ENCODE measurements at regions not wholly inside any gene's neighbourhood (a gene's known extent, or its start where the extent isn't known, plus 50 kb on each side); places are given as distances from the start of the nearest gene placed in this dataset.

- DNase-seq (ENCODE audit: low read depth) = no peak
Measured at GRCh38 chr2:128982670-128983069, 664.0 kb upstream of the HS6ST1 start.

- DNase-seq (ENCODE audit: low read depth) = no peak
Measured at GRCh38 chr2:128983094-128983493, 664.4 kb upstream of the HS6ST1 start.

GRCh38 chr2:128984081-128984480 is 665.4 kb upstream of the HS6ST1 start:
- no peak for DNase-seq (ENCODE audit: low read depth)

GRCh38 chr2:128984855-128985254 is 666.2 kb upstream of the HS6ST1 start:
- no peak for DNase-seq (ENCODE audit: low read depth)

GRCh38 chr2:128986026-128986715 is 667.5 kb upstream of the HS6ST1 start:
- no peak for DNase-seq (ENCODE audit: low read depth)

- DNase-seq (ENCODE audit: low read depth) = no peak
Measured at GRCh38 chr2:128986867-128987268, 668.2 kb upstream of the HS6ST1 start.

- DNase-seq (ENCODE audit: low read depth) = no peak
Measured at GRCh38 chr2:128988326-128988725, 669.7 kb upstream of the HS6ST1 start.

- no peak for DNase-seq (ENCODE audit: low read depth)
Measured at GRCh38 chr2:128988967-128989366, 670.3 kb upstream of the HS6ST1 start.

GRCh38 chr2:128995086-128995485 is 676.4 kb upstream of the HS6ST1 start:
- no peak for DNase-seq (ENCODE audit: low read depth)

GRCh38 chr2:128996078-128996477 is 677.4 kb upstream of the HS6ST1 start:
- no peak for DNase-seq (ENCODE audit: low read depth)

- no peak for DNase-seq (ENCODE audit: low read depth)
Measured at GRCh38 chr2:128997166-128997866, 678.6 kb upstream of the HS6ST1 start.

GRCh38 chr2:129001926-129002325 is 683.3 kb upstream of the HS6ST1 start:
- DNase-seq (ENCODE audit: low read depth) = no peak

- DNase-seq (ENCODE audit: low read depth) = no peak
Measured at GRCh38 chr2:129002751-129003150, 684.1 kb upstream of the HS6ST1 start.

GRCh38 chr2:129004485-129004884 is 685.8 kb upstream of the HS6ST1 start:
- no peak for DNase-seq (ENCODE audit: low read depth)

GRCh38 chr2:129004940-129005490 is 686.3 kb upstream of the HS6ST1 start:
- DNase-seq (ENCODE audit: low read depth) = no peak

- DNase-seq (ENCODE audit: low read depth) = no peak
Measured at GRCh38 chr2:129006135-129006886, 687.6 kb upstream of the HS6ST1 start.

GRCh38 chr2:129006901-129007300 is 688.2 kb upstream of the HS6ST1 start:
- no peak for DNase-seq (ENCODE audit: low read depth)

- no peak for DNase-seq (ENCODE audit: low read depth)
Measured at GRCh38 chr2:129008055-129008880, 689.6 kb upstream of the HS6ST1 start.

- DNase-seq (ENCODE audit: low read depth) = no peak
Measured at GRCh38 chr2:129008881-129009554, 690.4 kb upstream of the HS6ST1 start.

- DNase-seq (ENCODE audit: low read depth) = no peak
Measured at GRCh38 chr2:129009555-129010146, 691.0 kb upstream of the HS6ST1 start.

- no peak for DNase-seq (ENCODE audit: low read depth)
Measured at GRCh38 chr2:129010262-129010661, 691.6 kb upstream of the HS6ST1 start.

All from stimulated activated CD8-positive, alpha-beta memory T cell treated with anti-CD3 and anti-CD28 coated beads, Interleukin-12 subunit alpha, Interleukin-12 subunit beta, amount 100 ng/mL, for 1 hour (primary cell).